H9 (cell line): ENCODE measurements at regions not wholly inside any gene's neighbourhood (a gene's known extent, or its start where the extent isn't known, plus 50 kb on each side); places are given as distances from the start of the nearest gene placed in this dataset.

Source experiments
- DNase-seq: peaks from one replicate; pipeline ENCODE4 v3.0.0-alpha.2; 2017
- H2AFZ ChIP-seq: one replicate; pipeline ENCODE4 v1.6.1; 2013; ENCODE audit warnings: mild to moderate bottlenecking, low read length, control low read depth, moderate library complexity
- H2AK5ac ChIP-seq: 2 replicates; pipeline ENCODE4 v1.6.1; 2013; ENCODE audit warnings: low read length, control low read depth, mixed read lengths; ENCODE audit not compliant: insufficient read length
- H2BK120ac ChIP-seq: one replicate; pipeline ENCODE4 v1.6.1; 2013; ENCODE audit warnings: low read depth, mild to moderate bottlenecking, low read length, control low read depth, inconsistent platforms; ENCODE audit not compliant: poor library complexity, severe bottlenecking
- H2BK12ac ChIP-seq: 2 replicates; pipeline ENCODE4 v1.6.1; 2013; ENCODE audit warnings: low read length, control low read depth, mixed read lengths, low read depth; ENCODE audit not compliant: insufficient read length
- H2BK15ac ChIP-seq: 2 replicates; pipeline ENCODE4 v1.6.1; 2013; ENCODE audit warnings: low read depth, low read length, control low read depth
- H2BK20ac ChIP-seq: one replicate; pipeline ENCODE4 v1.6.1; 2013; ENCODE audit warnings: low read depth, mild to moderate bottlenecking, low read length, control low read depth, inconsistent platforms; ENCODE audit not compliant: poor library complexity, severe bottlenecking
- H2BK5ac ChIP-seq: 2 replicates; pipeline ENCODE4 v1.6.1; 2013; ENCODE audit warnings: low read length, control low read depth, mixed read lengths; ENCODE audit not compliant: insufficient read length
- H3K14ac ChIP-seq: 2 replicates; pipeline ENCODE4 v1.6.1; 2013; ENCODE audit warnings: low read length, control low read depth; ENCODE audit not compliant: insufficient read depth
- H3K18ac ChIP-seq: 2 replicates; pipeline ENCODE4 v1.6.1; 2013; ENCODE audit warnings: low read depth, mild to moderate bottlenecking, mixed read lengths, low read length, control low read depth; ENCODE audit not compliant: insufficient read length
- H3K23ac ChIP-seq: 2 replicates; pipeline ENCODE4 v1.6.1; 2013; ENCODE audit warnings: low read length, control low read depth, mixed read lengths, low read depth; ENCODE audit not compliant: insufficient read length
- H3K23me2 ChIP-seq: 2 replicates; pipeline ENCODE4 v1.6.1; 2013; ENCODE audit warnings: low read depth, mild to moderate bottlenecking, mixed read lengths, low read length, control low read depth; ENCODE audit not compliant: insufficient read length, poor library complexity, severe bottlenecking
- H3K27ac ChIP-seq: 2 replicates; pipeline ENCODE4 v1.5.1; 2013; ENCODE audit warnings: low read length, control low read depth, mixed read lengths, low read depth; ENCODE audit not compliant: insufficient read length
- H3K27me3 ChIP-seq: 2 replicates; pipeline ENCODE4 v1.6.1; 2013; ENCODE audit warnings: low read length, control low read depth, inconsistent platforms; ENCODE audit not compliant: insufficient read depth
- H3K4ac ChIP-seq: 2 replicates; pipeline ENCODE4 v1.6.1; 2013; ENCODE audit warnings: low read depth, mild to moderate bottlenecking, control low read depth, inconsistent platforms, low read length, moderate library complexity
- H3K4me1 ChIP-seq: 2 replicates; pipeline ENCODE4 v1.6.1; 2013; ENCODE audit warnings: low read length, control low read depth, inconsistent platforms; ENCODE audit not compliant: insufficient read depth
- H3K4me2 ChIP-seq: 2 replicates; pipeline ENCODE4 v1.6.1; 2013; ENCODE audit warnings: low read length, control low read depth, mixed read lengths; ENCODE audit not compliant: insufficient read length, insufficient read depth
- H3K56ac ChIP-seq: 2 replicates; pipeline ENCODE4 v1.6.1; 2013; ENCODE audit warnings: low read depth, mild to moderate bottlenecking, mixed read lengths, low read length, control low read depth; ENCODE audit not compliant: insufficient read length
- H3K79me1 ChIP-seq: 2 replicates; pipeline ENCODE4 v1.6.1; 2013; ENCODE audit warnings: low read depth, mild to moderate bottlenecking, moderate library complexity, low read length, control low read depth, inconsistent platforms; ENCODE audit not compliant: insufficient read depth, poor library complexity, severe bottlenecking
- H3K79me2 ChIP-seq: 2 replicates; pipeline ENCODE4 v1.6.1; 2013; ENCODE audit warnings: low read length, control low read depth, inconsistent platforms; ENCODE audit not compliant: insufficient read depth
- H3K9ac ChIP-seq: 2 replicates; pipeline ENCODE4 v1.6.1; 2013; ENCODE audit warnings: low read length, control low read depth, mixed read lengths; ENCODE audit not compliant: insufficient read length; ENCODE audit errors: extremely low read depth
- H3K9me3 ChIP-seq: one replicate; pipeline ENCODE4 v1.6.1; 2013; ENCODE audit warnings: low read depth, low read length, inconsistent platforms; ENCODE audit not compliant: control insufficient read depth
- H3T11ph ChIP-seq: one replicate; pipeline ENCODE4 v1.6.1; 2013; ENCODE audit warnings: mild to moderate bottlenecking, low read length, control low read depth, inconsistent platforms
- H4K20me1 ChIP-seq: one replicate; pipeline ENCODE4 v1.6.1; 2013; ENCODE audit not compliant: control insufficient read depth, insufficient read length, insufficient read depth
- H4K5ac ChIP-seq: 2 replicates; pipeline ENCODE4 v1.6.1; 2013; ENCODE audit warnings: low read depth, mild to moderate bottlenecking, mixed read lengths, low read length, control low read depth; ENCODE audit not compliant: insufficient read length
- H4K8ac ChIP-seq: replicated peaks from 2 replicates; pipeline ENCODE4 v1.6.1; 2013; ENCODE audit warnings: low read length, control low read depth, mixed read lengths, low read depth; ENCODE audit not compliant: insufficient read length
- H4K91ac ChIP-seq: 2 replicates; pipeline ENCODE4 v1.6.1; 2013; ENCODE audit warnings: low read depth, mild to moderate bottlenecking, moderate library complexity, mixed read lengths, low read length, control low read depth; ENCODE audit not compliant: insufficient read length
- H3K27ac Mint-ChIP-seq, 3 experiments: 2 replicates in 2 of 3; 3 replicates in 1 of 3; pipeline ENCODE4 v1.8.0; 2020 to 2021; ENCODE audit warnings: mixed read lengths in 3 of 3, mild to moderate bottlenecking in 1 of 3, moderate library complexity in 1 of 3
- H3K27me3 Mint-ChIP-seq: 2 replicates; pipeline ENCODE4 v1.8.0; 2021; ENCODE audit warnings: low read depth, mild to moderate bottlenecking, moderate library complexity, mixed read lengths
- H3K36me3 Mint-ChIP-seq, 3 experiments: 2 replicates in 2 of 3; 3 replicates in 1 of 3; pipeline ENCODE4 v1.8.0; 2020 to 2021; ENCODE audit warnings: low read depth in 3 of 3, mixed read lengths in 3 of 3; ENCODE audit not compliant: insufficient read depth in 1 of 3
- H3K4me1 Mint-ChIP-seq, 2 experiments: 2 replicates each; pipeline ENCODE4 v1.8.0; 2020; ENCODE audit warnings: mixed read lengths in 2 of 2
- H3K4me3 Mint-ChIP-seq, 2 experiments: 2 replicates in 1 of 2; 3 replicates in 1 of 2; pipeline ENCODE4 v1.8.0; 2020 to 2021; ENCODE audit warnings: mild to moderate bottlenecking in 2 of 2, mixed read lengths in 2 of 2, moderate library complexity in 1 of 2
- H3K9me3 Mint-ChIP-seq, 2 experiments: 2 replicates in 1 of 2; 3 replicates in 1 of 2; pipeline ENCODE4 v1.8.0; 2020; ENCODE audit warnings: mild to moderate bottlenecking in 2 of 2, mixed read lengths in 2 of 2, moderate library complexity in 1 of 2
- WGBS: extraction: QIAGEN DNeasy Blood & Tissue Kit; methylation state at CpG from one replicate; pipeline ENCODE4 v1.1.7; 2013; ENCODE audit warnings: missing lambda C conversion rate, low lambda C conversion rate, mixed read lengths; ENCODE audit not compliant: insufficient read length; ENCODE audit errors: extremely low coverage; 5-methylcytosine and 5-hydroxymethylcytosine counted together
- TF ChIP-seq, protein P1 (sequence below): fragments of 200-600 bp; sonication (generic); conservative IDR thresholded peaks from 3 replicates; pipeline ENCODE4 v1.8.0; 2021; ENCODE audit warnings: antibody characterized with exemption, mild to moderate bottlenecking

DNA sequence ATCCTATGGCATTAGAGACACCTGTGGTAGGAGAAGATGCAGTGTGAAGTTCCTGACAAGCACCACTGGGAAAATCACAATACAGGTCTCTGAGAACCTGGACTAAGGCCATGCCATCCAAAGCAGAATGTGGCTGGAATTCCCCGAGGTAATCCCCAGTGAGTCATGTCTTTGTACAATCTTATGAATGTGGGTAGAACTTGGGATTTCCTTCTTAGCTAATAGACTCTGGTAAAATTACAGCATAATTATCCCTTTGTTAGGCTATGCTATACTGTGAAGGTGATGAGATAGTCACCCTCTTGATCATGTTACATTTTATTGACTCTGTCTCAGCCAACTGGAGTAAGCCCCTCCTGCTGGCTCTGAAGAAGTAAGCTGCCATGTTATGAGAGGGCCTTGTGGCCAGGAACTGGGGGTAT is 224.3 kb upstream of the DCN start:
- no peaks in the 10 kb centered on the region for H3K36me3 Mint-ChIP-seq
- DNase-seq = no peak
- Histone ChIP-seq H2BK120ac (no peak overlapping the region), H2BK20ac (no peak overlapping the region), H3K23me2 (no peaks in the 10 kb centered on the region), H3K4ac (no peak overlapping the region), H2BK15ac (no peak overlapping the region), H3K9me3 (no peaks in the 10 kb centered on the region), H3K23ac (no peak overlapping the region), H3K4me1 (no peaks in the 10 kb centered on the region; the same call in 1 of the 2 replicates), H2AFZ (no peak overlapping the region), H2BK5ac (no peak overlapping the region), H3K79me1 (no peaks in the 10 kb centered on the region), H3K27me3 (no peaks in the 10 kb centered on the region), H3T11ph (no peak overlapping the region), H3K56ac (no peak overlapping the region), H4K8ac (no peak overlapping the region), H2BK12ac (no peak overlapping the region), H3K4me2 (no peak overlapping the region), H4K5ac (no peak overlapping the region), H3K79me2 (no peaks in the 10 kb centered on the region), H3K18ac (no peak overlapping the region), H4K20me1 (no peaks in the 10 kb centered on the region), H4K91ac (no peak overlapping the region), H2AK5ac (no peak overlapping the region), H3K9ac (no peak overlapping the region), H3K27ac (no peak overlapping the region), H3K14ac (no peak overlapping the region)
- peaks cover 7% of the 10 kb centered on the region in 2 experiments for H3K4me1 Mint-ChIP-seq
- H3K9me3 Mint-ChIP-seq = no peaks in the 10 kb centered on the region
- no peak overlapping the region for H3K27ac Mint-ChIP-seq
- TF ChIP-seq, protein P1, sequence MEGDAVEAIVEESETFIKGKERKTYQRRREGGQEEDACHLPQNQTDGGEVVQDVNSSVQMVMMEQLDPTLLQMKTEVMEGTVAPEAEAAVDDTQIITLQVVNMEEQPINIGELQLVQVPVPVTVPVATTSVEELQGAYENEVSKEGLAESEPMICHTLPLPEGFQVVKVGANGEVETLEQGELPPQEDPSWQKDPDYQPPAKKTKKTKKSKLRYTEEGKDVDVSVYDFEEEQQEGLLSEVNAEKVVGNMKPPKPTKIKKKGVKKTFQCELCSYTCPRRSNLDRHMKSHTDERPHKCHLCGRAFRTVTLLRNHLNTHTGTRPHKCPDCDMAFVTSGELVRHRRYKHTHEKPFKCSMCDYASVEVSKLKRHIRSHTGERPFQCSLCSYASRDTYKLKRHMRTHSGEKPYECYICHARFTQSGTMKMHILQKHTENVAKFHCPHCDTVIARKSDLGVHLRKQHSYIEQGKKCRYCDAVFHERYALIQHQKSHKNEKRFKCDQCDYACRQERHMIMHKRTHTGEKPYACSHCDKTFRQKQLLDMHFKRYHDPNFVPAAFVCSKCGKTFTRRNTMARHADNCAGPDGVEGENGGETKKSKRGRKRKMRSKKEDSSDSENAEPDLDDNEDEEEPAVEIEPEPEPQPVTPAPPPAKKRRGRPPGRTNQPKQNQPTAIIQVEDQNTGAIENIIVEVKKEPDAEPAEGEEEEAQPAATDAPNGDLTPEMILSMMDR = no peak
- no peak overlapping the region for H3K4me3 Mint-ChIP-seq
- WGBS = no CpG with 5 or more reads among the region's 1 CpG
- no peaks in the 10 kb centered on the region for H3K27me3 Mint-ChIP-seq
